RWPE2 (cell line): ENCODE measurements at regions not wholly inside any gene's neighbourhood (a gene's known extent, or its start where the extent isn't known, plus 50 kb on each side); places are given as distances from the start of the nearest gene placed in this dataset.

Experiments
- ATAC-seq: fragments of 200-7000 bp; cut with Tn5 transposase; 3 replicates; pipeline ENCODE4 v1.9.1; 2021; ENCODE audit warnings: low read depth
- DNase-seq: peaks from one replicate; pipeline ENCODE4 v3.0.0-alpha.2; 2020; ENCODE audit warnings: low spot score
- H3K27ac ChIP-seq: fragments of 450-650 bp; 2 replicates; pipeline ENCODE4 v1.5.1; 2017; ENCODE audit warnings: mild to moderate bottlenecking; ENCODE audit not compliant: poor library complexity, severe bottlenecking
- H3K27me3 ChIP-seq: fragments of 250-450 bp; sonication (Bioruptor Pico); 2 replicates; pipeline ENCODE4 v1.5.1; 2021; ENCODE audit warnings: mild to moderate bottlenecking, moderate library complexity; ENCODE audit not compliant: insufficient read depth, poor library complexity, severe bottlenecking
- H3K36me3 ChIP-seq: fragments of 250-450 bp; sonication (Bioruptor Pico); 2 replicates; pipeline ENCODE4 v1.5.1; 2020; ENCODE audit warnings: low read depth, mild to moderate bottlenecking, moderate library complexity
- H3K4me1 ChIP-seq: fragments of 250-450 bp; sonication (Bioruptor Pico); 2 replicates; pipeline ENCODE4 v1.5.1; 2021; ENCODE audit warnings: mild to moderate bottlenecking, moderate library complexity; ENCODE audit not compliant: insufficient read depth, poor library complexity, severe bottlenecking
- H3K4me3 ChIP-seq: fragments of 250-450 bp; sonication (Bioruptor Pico); 2 replicates; pipeline ENCODE4 v1.5.1; 2021; ENCODE audit warnings: mild to moderate bottlenecking, moderate library complexity; ENCODE audit not compliant: severe bottlenecking
- H3K9me3 ChIP-seq: fragments of 250-450 bp; sonication (Bioruptor Pico); 2 replicates; pipeline ENCODE4 v1.5.1; 2021; ENCODE audit warnings: mild to moderate bottlenecking, moderate library complexity; ENCODE audit not compliant: severe bottlenecking
- TF ChIP-seq, protein P1 (sequence below): fragments of 450-650 bp; IDR thresholded peaks from one replicate; pipeline ENCODE4 v1.5.1; 2017; ENCODE audit warnings: mild to moderate bottlenecking, moderate library complexity; ENCODE audit not compliant: poor library complexity, severe bottlenecking

DNA sequence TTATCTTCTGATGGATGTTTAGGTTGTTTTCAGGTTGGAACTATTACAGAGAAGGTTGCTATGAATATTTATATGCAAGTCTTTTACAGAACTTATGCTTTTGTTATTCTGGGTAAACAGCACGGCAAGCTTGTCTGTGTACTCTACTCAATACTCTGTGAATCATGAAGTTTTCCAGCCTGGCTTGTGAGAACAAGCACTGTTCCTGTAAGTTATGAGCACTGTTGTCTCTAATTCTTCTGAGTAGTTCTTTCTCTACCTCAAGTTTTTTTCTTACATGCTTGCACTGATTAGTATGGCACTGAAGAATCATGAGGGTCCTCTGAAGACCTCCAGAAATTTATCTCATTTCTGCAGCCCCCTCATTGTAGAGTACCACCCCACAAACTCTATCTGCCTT is 496.9 kb downstream of the KCTD12 start:
- TF ChIP-seq, protein P1, sequence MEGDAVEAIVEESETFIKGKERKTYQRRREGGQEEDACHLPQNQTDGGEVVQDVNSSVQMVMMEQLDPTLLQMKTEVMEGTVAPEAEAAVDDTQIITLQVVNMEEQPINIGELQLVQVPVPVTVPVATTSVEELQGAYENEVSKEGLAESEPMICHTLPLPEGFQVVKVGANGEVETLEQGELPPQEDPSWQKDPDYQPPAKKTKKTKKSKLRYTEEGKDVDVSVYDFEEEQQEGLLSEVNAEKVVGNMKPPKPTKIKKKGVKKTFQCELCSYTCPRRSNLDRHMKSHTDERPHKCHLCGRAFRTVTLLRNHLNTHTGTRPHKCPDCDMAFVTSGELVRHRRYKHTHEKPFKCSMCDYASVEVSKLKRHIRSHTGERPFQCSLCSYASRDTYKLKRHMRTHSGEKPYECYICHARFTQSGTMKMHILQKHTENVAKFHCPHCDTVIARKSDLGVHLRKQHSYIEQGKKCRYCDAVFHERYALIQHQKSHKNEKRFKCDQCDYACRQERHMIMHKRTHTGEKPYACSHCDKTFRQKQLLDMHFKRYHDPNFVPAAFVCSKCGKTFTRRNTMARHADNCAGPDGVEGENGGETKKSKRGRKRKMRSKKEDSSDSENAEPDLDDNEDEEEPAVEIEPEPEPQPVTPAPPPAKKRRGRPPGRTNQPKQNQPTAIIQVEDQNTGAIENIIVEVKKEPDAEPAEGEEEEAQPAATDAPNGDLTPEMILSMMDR, result no peak
- DNase-seq, result no peak
- H3K9me3 ChIP-seq, result no peaks in the 10 kb centered on the region
- H3K36me3 ChIP-seq, result no peaks in the 10 kb centered on the region
- peaks cover 5% of the 10 kb centered on the region for H3K4me1 ChIP-seq
- ATAC-seq, result no peak
- no peak overlapping the region for H3K4me3 ChIP-seq
- no peaks in the 10 kb centered on the region for H3K27me3 ChIP-seq
- no peak overlapping the region for H3K27ac ChIP-seq

DNA sequence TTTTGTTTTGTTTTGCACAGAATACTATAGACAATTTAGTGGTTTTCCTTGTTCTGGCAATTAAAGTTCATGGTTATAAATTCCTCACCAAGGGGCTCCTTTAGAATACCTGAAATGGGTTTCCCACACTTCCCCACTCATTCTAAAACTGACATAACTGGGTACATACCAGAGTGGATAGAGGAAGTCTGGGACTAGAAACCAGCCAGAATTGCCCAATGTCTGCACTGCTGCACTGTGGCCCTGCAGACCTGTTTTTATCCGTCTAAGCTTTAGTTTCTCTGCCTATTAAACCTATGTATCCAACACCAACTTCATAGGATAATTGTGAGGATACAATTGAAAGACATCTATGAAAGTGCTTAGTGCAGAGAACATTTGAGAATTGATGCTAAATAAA is 498.6 kb downstream of the KCTD12 start:
- Histone ChIP-seq H3K9me3 (no peaks in the 10 kb centered on the region), H3K27ac (no peak overlapping the region), H3K4me1 (peaks cover 18% of the 10 kb centered on the region), H3K4me3 (no peak overlapping the region), H3K36me3 (no peaks in the 10 kb centered on the region), H3K27me3 (no peaks in the 10 kb centered on the region)
- DNase-seq (no peak), ATAC-seq (no peak)
- TF ChIP-seq, protein P1, result no peak

- TF ChIP-seq, protein P1, result no peak
- Histone ChIP-seq H3K27ac (no peak overlapping the region), H3K4me3 (no peak overlapping the region), H3K4me1 (peaks cover 18% of the 10 kb centered on the region), H3K36me3 (no peaks in the 10 kb centered on the region), H3K9me3 (no peaks in the 10 kb centered on the region), H3K27me3 (no peaks in the 10 kb centered on the region)
- DNase-seq (no peak), ATAC-seq (no peak)
Measured at GRCh38 chr13:76386321-76386720, 499.9 kb downstream of the KCTD12 start.

GRCh38 chr13:76385586-76385985 is 500.6 kb downstream of the KCTD12 start:
- ATAC-seq (no peak), DNase-seq (no peak)
- no peaks in the 10 kb centered on the region for H3K9me3 ChIP-seq
- H3K27ac ChIP-seq, result no peak overlapping the region
- TF ChIP-seq, protein P1, result no peak
- H3K4me3 ChIP-seq, result no peak overlapping the region
- no peaks in the 10 kb centered on the region for H3K27me3 ChIP-seq
- no peaks in the 10 kb centered on the region for H3K36me3 ChIP-seq
- peaks cover 18% of the 10 kb centered on the region for H3K4me1 ChIP-seq

- H3K27me3 ChIP-seq, result no peaks in the 10 kb centered on the region
- H3K36me3 ChIP-seq, result no peaks in the 10 kb centered on the region
- no peak overlapping the region for H3K4me3 ChIP-seq
- ATAC-seq, result peak; percentile 82
- H3K9me3 ChIP-seq, result no peaks in the 10 kb centered on the region
- H3K27ac ChIP-seq, result peak overlapping the region; percentile 61
- TF ChIP-seq, protein P1, result no peak
- no peak for DNase-seq
- H3K4me1 ChIP-seq, result peaks cover 33% of the 10 kb centered on the region
Measured at GRCh38 chr13:76383676-76384461, 502.3 kb downstream of the KCTD12 start.
